Renal cortical epithelial cell (primary cell): ENCODE measurements at regions not wholly inside any gene's neighbourhood (a gene's known extent, or its start where the extent isn't known, plus 50 kb on each side); places are given as distances from the start of the nearest gene placed in this dataset.

Experiments
- DNase-seq: peaks from one replicate; pipeline ENCODE4 v3.0.0-alpha.2; 2011; ENCODE audit warnings: low read depth

- peak; percentile 26 for DNase-seq
These were observed 188.7 kb upstream of the LINGO1 start for GRCh38 chr15:77821188-77821958.

- no peak for DNase-seq
These were observed 187.4 kb upstream of the LINGO1 start for GRCh38 chr15:77819851-77820728.

GRCh38 chr15:77819048-77819850 lies 186.5 kb upstream of the LINGO1 start:
- no peak for DNase-seq

- no peak for DNase-seq
These were observed 185.9 kb upstream of the LINGO1 start for GRCh38 chr15:77818484-77819047.

GRCh38 chr15:77817434-77817833 lies 184.7 kb upstream of the LINGO1 start:
- no peak for DNase-seq

- no peak for DNase-seq
These were observed 184.3 kb upstream of the LINGO1 start for GRCh38 chr15:77816983-77817382.

- DNase-seq: no peak
These were observed 182.3 kb upstream of the LINGO1 start for GRCh38 chr15:77815015-77815414.

GRCh38 chr15:77812664-77813063 lies 180.0 kb upstream of the LINGO1 start:
- no peak for DNase-seq

GRCh38 chr15:77811270-77811669 lies 178.6 kb upstream of the LINGO1 start:
- DNase-seq: no peak

- no peak for DNase-seq
These were observed 177.4 kb upstream of the LINGO1 start for GRCh38 chr15:77810130-77810571.

- DNase-seq: no peak
These were observed 176.0 kb upstream of the LINGO1 start for GRCh38 chr15:77808581-77809177.

- DNase-seq: no peak
These were observed 175.4 kb upstream of the LINGO1 start for GRCh38 chr15:77808075-77808474.

GRCh38 chr15:77807611-77808010 lies 174.9 kb upstream of the LINGO1 start:
- DNase-seq: no peak

GRCh38 chr15:77807115-77807514 lies 174.4 kb upstream of the LINGO1 start:
- DNase-seq: no peak

GRCh38 chr15:77804210-77804609 lies 171.5 kb upstream of the LINGO1 start:
- DNase-seq: no peak

GRCh38 chr15:77803487-77803886 lies 170.8 kb upstream of the LINGO1 start:
- no peak for DNase-seq

GRCh38 chr15:77800305-77800704 lies 167.6 kb upstream of the LINGO1 start:
- DNase-seq: no peak

- DNase-seq: no peak
These were observed 166.1 kb upstream of the LINGO1 start for GRCh38 chr15:77798847-77799246.

- no peak for DNase-seq
These were observed 165.6 kb upstream of the LINGO1 start for GRCh38 chr15:77798151-77798835.

- no peak for DNase-seq
These were observed 164.6 kb upstream of the LINGO1 start for GRCh38 chr15:77797270-77797669.
